Activated B cell treated with CpG ODN at 0.5 μM for 24 hours (primary cell): ENCODE measurements at regions not wholly inside any gene's neighbourhood (a gene's known extent, or its start where the extent isn't known, plus 50 kb on each side); places are given as distances from the start of the nearest gene placed in this dataset.

Source experiments
- ATAC-seq: fragments of 200-7000 bp; cut with Tn5 transposase; one replicate; pipeline ENCODE4 v1.10.0; 2021; ENCODE audit warnings: low read depth, mild to moderate bottlenecking, moderate library complexity
- CTCF ChIA-PET: fragments of 350-600 bp; sonication (Branson Sonifier 250); formaldehyde crosslinking; loops from one replicate; lab custom pipeline; 2021; ENCODE audit warnings: antibody characterized with exemption; lab: Charles Lee
- POLR2A ChIA-PET: fragments of 350-600 bp; sonication (Branson Sonifier 250); formaldehyde crosslinking; loops from one replicate; lab custom pipeline; 2021; ENCODE audit warnings: antibody characterized with exemption; lab: Charles Lee
- DNase-seq: peaks from one replicate; pipeline ENCODE4 v3.0.0; 2022
- H3K27ac Mint-ChIP-seq: one replicate; pipeline ENCODE4 v1.8.0; 2020; ENCODE audit warnings: mixed read lengths
- H3K27me3 Mint-ChIP-seq: one replicate; pipeline ENCODE4 v1.8.0; 2021; ENCODE audit warnings: mixed read lengths
- H3K36me3 Mint-ChIP-seq: one replicate; pipeline ENCODE4 v1.8.0; 2021; ENCODE audit warnings: low read depth, mixed read lengths
- H3K4me1 Mint-ChIP-seq: one replicate; pipeline ENCODE4 v1.8.0; 2021; ENCODE audit warnings: mixed read lengths
- H3K4me3 Mint-ChIP-seq: one replicate; pipeline ENCODE4 v1.8.0; 2020; ENCODE audit warnings: mild to moderate bottlenecking, mixed read lengths
- H3K9me3 Mint-ChIP-seq: one replicate; pipeline ENCODE4 v1.8.0; 2020; ENCODE audit warnings: mixed read lengths
- CTCF ChIP-seq: fragments of 200-600 bp; IDR thresholded peaks from one replicate; pipeline ENCODE4 v1.8.0; 2022; ENCODE audit warnings: antibody characterized with exemption, mild to moderate bottlenecking
- intact Hi-C: fragments of 100-400 bp; cut with micrococcal nuclease; formaldehyde crosslinking; loops from one replicate; pipeline ENCODE4 v1.15.1; 2024

- intact Hi-C loops: no loop called here
- no peaks in the 10 kb centered on the region for H3K36me3 Mint-ChIP-seq
- CTCF ChIA-PET: no interaction called here
- H3K27ac Mint-ChIP-seq: no peak overlapping the region
- DNase-seq: no peak
- H3K9me3 Mint-ChIP-seq: no peaks in the 10 kb centered on the region
- POLR2A ChIA-PET: no interaction called here
- no peak overlapping the region for H3K4me3 Mint-ChIP-seq
- no peaks in the 10 kb centered on the region for H3K27me3 Mint-ChIP-seq
- ATAC-seq: no peak
- TF ChIP-seq CTCF: no peak
- H3K4me1 Mint-ChIP-seq: no peaks in the 10 kb centered on the region
Observed at GRCh38 chr4:189823591-189823990, 117.1 kb upstream of the FRG1 start.

- H3K27me3 Mint-ChIP-seq: no peaks in the 10 kb centered on the region
- no peaks in the 10 kb centered on the region for H3K36me3 Mint-ChIP-seq
- H3K4me1 Mint-ChIP-seq: no peaks in the 10 kb centered on the region
- DNase-seq (no peak), ATAC-seq (no peak)
- H3K27ac Mint-ChIP-seq: no peak overlapping the region
- no peak overlapping the region for H3K4me3 Mint-ChIP-seq
- no peak for TF ChIP-seq CTCF
- H3K9me3 Mint-ChIP-seq: no peaks in the 10 kb centered on the region
- intact Hi-C loops: no loop called here
- ChIA-PET CTCF (no interaction called here), POLR2A (no interaction called here)
Observed at GRCh38 chr4:189825466-189825865, 115.2 kb upstream of the FRG1 start.

- intact Hi-C loops: no loop called here
- H3K27ac Mint-ChIP-seq: no peak overlapping the region
- H3K9me3 Mint-ChIP-seq: no peaks in the 10 kb centered on the region
- no peak for DNase-seq
- no peak for TF ChIP-seq CTCF
- POLR2A ChIA-PET: no interaction called here
- no peaks in the 10 kb centered on the region for H3K27me3 Mint-ChIP-seq
- no peak overlapping the region for H3K4me3 Mint-ChIP-seq
- H3K36me3 Mint-ChIP-seq: no peaks in the 10 kb centered on the region
- CTCF ChIA-PET: no interaction called here
- no peak for ATAC-seq
- no peaks in the 10 kb centered on the region for H3K4me1 Mint-ChIP-seq
Observed at GRCh38 chr4:189826657-189827056, 114.0 kb upstream of the FRG1 start.

- no peak overlapping the region for H3K27ac Mint-ChIP-seq
- H3K36me3 Mint-ChIP-seq: no peaks in the 10 kb centered on the region
- no peaks in the 10 kb centered on the region for H3K9me3 Mint-ChIP-seq
- H3K27me3 Mint-ChIP-seq: no peaks in the 10 kb centered on the region
- DNase-seq (no peak), ATAC-seq (no peak)
- CTCF ChIA-PET: no interaction called here
- TF ChIP-seq CTCF: no peak
- H3K4me1 Mint-ChIP-seq: no peaks in the 10 kb centered on the region
- no peak overlapping the region for H3K4me3 Mint-ChIP-seq
- POLR2A ChIA-PET: no interaction called here
- intact Hi-C loops: no loop called here
Observed at GRCh38 chr4:189828081-189828697, 112.5 kb upstream of the FRG1 start.

GRCh38 chr4:189832528-189832927 lies 108.1 kb upstream of the FRG1 start:
- intact Hi-C loops: no loop called here
- no peak overlapping the region for H3K4me3 Mint-ChIP-seq
- H3K9me3 Mint-ChIP-seq: no peaks in the 10 kb centered on the region
- no peak overlapping the region for H3K27ac Mint-ChIP-seq
- ATAC-seq: no peak
- H3K36me3 Mint-ChIP-seq: no peaks in the 10 kb centered on the region
- H3K27me3 Mint-ChIP-seq: no peaks in the 10 kb centered on the region
- ChIA-PET CTCF (no interaction called here), POLR2A (no interaction called here)
- no peaks in the 10 kb centered on the region for H3K4me1 Mint-ChIP-seq
- TF ChIP-seq CTCF: no peak
- DNase-seq: no peak
